ENCODE measurements at regions not wholly inside any gene's neighbourhood (a gene's known extent, or its start where the extent isn't known, plus 50 kb on each side); places are given as distances from the start of the nearest gene placed in this dataset.
A peak's percentile ranks its signal among the peaks of the same experiment; 100 is the strongest.

GRCh38 chr10:63720072-63720537 is 198.9 kb downstream of the REEP3 start:
- H3K27me3 Mint-ChIP-seq (ENCODE audit: insufficient read depth, unreplicated experiment): peaks cover 7% of the 10 kb centered on the region
- ChIA-PET POLR2A (interaction anchor here (0.6 to 3.4 kb wide), 15 partner anchors 13 to 564 kb away, joined by 3 to 21 read pairs (median 3); no protein-coding TSS in a partner anchor), CTCF (interaction anchor here (0.5 to 9.7 kb wide), 86 partner anchors 8 to 1127 kb away, joined by 3 to 266 read pairs (median 4); no protein-coding TSS in a partner anchor)
- H3K4me3 Mint-ChIP-seq (ENCODE audit: unreplicated experiment): no peak overlapping the region
- no peak overlapping the region for H3K27ac Mint-ChIP-seq (ENCODE audit: low read depth, unreplicated experiment)
- peak; percentile 93 for TF ChIP-seq CTCF (IDR thresholded peaks at IDR 0.05; ENCODE audit: unreplicated experiment)
- no TSS peak for BruUV-seq (replicated peaks)
- no peaks in the 10 kb centered on the region for H3K36me3 Mint-ChIP-seq (ENCODE audit: insufficient read depth, unreplicated experiment)
- intact Hi-C loops (cut with micrococcal nuclease): loop anchor here (1.0 to 2.0 kb wide), 4 partner anchors 47 to 554 kb away; no protein-coding TSS in a partner anchor
- no peaks in the 10 kb centered on the region for H3K9me3 Mint-ChIP-seq (ENCODE audit: unreplicated experiment)
- no peaks in the 10 kb centered on the region for H3K4me1 Mint-ChIP-seq (ENCODE audit: insufficient read depth, unreplicated experiment)
- DNase-seq (ENCODE audit: unreplicated experiment): peak; percentile 74

- Mint-ChIP-seq H3K4me3 (ENCODE audit: unreplicated experiment) (no peak overlapping the region), H3K9me3 (ENCODE audit: unreplicated experiment) (no peaks in the 10 kb centered on the region), H3K36me3 (ENCODE audit: insufficient read depth, unreplicated experiment) (no peaks in the 10 kb centered on the region), H3K27me3 (ENCODE audit: insufficient read depth, unreplicated experiment) (peaks cover 12% of the 10 kb centered on the region), H3K27ac (ENCODE audit: low read depth, unreplicated experiment) (no peak overlapping the region), H3K4me1 (ENCODE audit: insufficient read depth, unreplicated experiment) (no peaks in the 10 kb centered on the region)
- POLR2A ChIA-PET: interaction anchor here (0.5 to 3.4 kb wide), 13 partner anchors 14 to 564 kb away, joined by 3 to 21 read pairs (median 3); no protein-coding TSS in a partner anchor
- intact Hi-C loops (cut with micrococcal nuclease): loop anchor here (1.0 to 2.0 kb wide), 4 partner anchors 46 to 554 kb away; no protein-coding TSS in a partner anchor
- BruUV-seq (replicated peaks): no TSS peak
- no peak for TF ChIP-seq CTCF (IDR thresholded peaks at IDR 0.05; ENCODE audit: unreplicated experiment)
- DNase-seq (ENCODE audit: unreplicated experiment): no peak
- CTCF ChIA-PET: interaction anchor here (0.5 to 9.7 kb wide), 75 partner anchors 8 to 1262 kb away, joined by 3 to 266 read pairs (median 4); no protein-coding TSS in a partner anchor
Measured at GRCh38 chr10:63720676-63721075, 199.5 kb downstream of the REEP3 start.

- H3K9me3 Mint-ChIP-seq (ENCODE audit: unreplicated experiment): no peaks in the 10 kb centered on the region
- no peak for TF ChIP-seq CTCF (IDR thresholded peaks at IDR 0.05; ENCODE audit: unreplicated experiment)
- no peak overlapping the region for H3K4me3 Mint-ChIP-seq (ENCODE audit: unreplicated experiment)
- no peaks in the 10 kb centered on the region for H3K4me1 Mint-ChIP-seq (ENCODE audit: insufficient read depth, unreplicated experiment)
- peaks cover 31% of the 10 kb centered on the region for H3K27me3 Mint-ChIP-seq (ENCODE audit: insufficient read depth, unreplicated experiment)
- POLR2A ChIA-PET: interaction anchor here (0.5 to 0.7 kb wide), 3 partner anchors 11 to 559 kb away, joined by 3 to 6 read pairs (median 3); no protein-coding TSS in a partner anchor
- no peak for DNase-seq (ENCODE audit: unreplicated experiment)
- no peak overlapping the region for H3K27ac Mint-ChIP-seq (ENCODE audit: low read depth, unreplicated experiment)
- intact Hi-C loops (cut with micrococcal nuclease): no loop called here
- no TSS peak for BruUV-seq (replicated peaks)
- CTCF ChIA-PET: interaction anchor here (0.7 to 9.7 kb wide), 7 partner anchors 14 to 564 kb away, joined by 3 to 266 read pairs (median 8); no protein-coding TSS in a partner anchor
- H3K36me3 Mint-ChIP-seq (ENCODE audit: insufficient read depth, unreplicated experiment): no peaks in the 10 kb centered on the region
Measured at GRCh38 chr10:63722537-63722936, 201.3 kb downstream of the REEP3 start.

GRCh38 chr10:63723320-63723719 is 202.1 kb downstream of the REEP3 start:
- H3K4me3 Mint-ChIP-seq (ENCODE audit: unreplicated experiment): no peak overlapping the region
- DNase-seq (ENCODE audit: unreplicated experiment): no peak
- TF ChIP-seq CTCF (IDR thresholded peaks at IDR 0.05; ENCODE audit: unreplicated experiment): no peak
- H3K27ac Mint-ChIP-seq (ENCODE audit: low read depth, unreplicated experiment): no peak overlapping the region
- CTCF ChIA-PET: interaction anchor here (0.6 to 9.7 kb wide), 5 partner anchors 20 to 555 kb away, joined by 3 to 266 read pairs (median 8); no protein-coding TSS in a partner anchor
- no TSS peak for BruUV-seq (replicated peaks)
- peaks cover 35% of the 10 kb centered on the region for H3K27me3 Mint-ChIP-seq (ENCODE audit: insufficient read depth, unreplicated experiment)
- no peaks in the 10 kb centered on the region for H3K9me3 Mint-ChIP-seq (ENCODE audit: unreplicated experiment)
- H3K4me1 Mint-ChIP-seq (ENCODE audit: insufficient read depth, unreplicated experiment): no peaks in the 10 kb centered on the region
- intact Hi-C loops (cut with micrococcal nuclease): no loop called here
- no peaks in the 10 kb centered on the region for H3K36me3 Mint-ChIP-seq (ENCODE audit: insufficient read depth, unreplicated experiment)
- POLR2A ChIA-PET: interaction anchor here (0.6 to 1.6 kb wide), 3 partner anchors 10 to 142 kb away, joined by 3 to 6 read pairs (median 5); no protein-coding TSS in a partner anchor

Data from MCF 10A (cell line).